ENCODE measurements at regions not wholly inside any gene's neighbourhood (a gene's known extent, or its start where the extent isn't known, plus 50 kb on each side); places are given as distances from the start of the nearest gene placed in this dataset.

DNA sequence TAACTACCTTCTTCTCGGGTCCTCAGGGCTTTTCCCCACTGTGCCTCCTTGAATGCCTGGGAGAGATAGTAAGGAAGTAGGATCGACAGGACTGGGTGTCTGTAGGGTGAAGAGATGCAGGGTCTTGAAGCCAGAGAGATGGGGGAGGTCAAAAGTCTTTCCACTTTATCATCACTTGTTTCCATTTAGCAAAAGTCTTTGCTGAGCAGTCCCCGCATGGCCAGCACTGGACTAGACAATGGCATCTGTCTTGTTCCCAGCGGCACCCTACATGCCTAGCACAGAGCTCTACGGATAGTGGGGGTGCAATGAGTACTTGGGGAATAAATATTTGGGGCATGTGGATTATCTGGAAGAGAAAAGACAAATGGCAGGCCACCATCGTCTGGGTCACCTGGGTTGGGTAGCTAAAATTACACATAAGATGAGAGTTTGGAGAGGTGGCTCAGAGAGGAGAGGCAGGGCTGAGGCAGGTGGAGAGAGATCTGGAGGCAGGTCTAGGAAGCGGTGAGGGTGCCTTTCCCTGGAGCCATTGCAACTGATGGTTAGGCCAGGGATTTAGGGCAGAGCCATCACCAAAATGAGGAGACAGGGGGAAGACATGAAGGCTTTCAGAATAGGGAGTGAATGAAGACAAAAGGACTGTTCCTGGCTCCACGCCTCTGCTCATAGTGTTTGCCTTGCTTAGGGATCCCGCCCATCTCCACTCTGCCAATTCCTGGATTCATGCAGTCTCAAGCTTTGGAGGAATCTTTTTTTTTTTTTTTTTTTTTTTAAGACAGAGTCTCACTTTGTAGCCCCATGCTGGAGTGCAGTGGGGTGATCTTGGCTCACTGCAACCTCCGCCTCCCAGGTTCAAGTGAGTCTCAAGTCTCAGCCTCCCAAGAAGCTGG, 250.8 kb upstream of the KLF4 start:
- DNase-seq (ENCODE audit: low read depth), result no peak
- H3K4me3 ChIP-seq (ENCODE audit: low read depth, low read length), result no peak overlapping the region

DNA sequence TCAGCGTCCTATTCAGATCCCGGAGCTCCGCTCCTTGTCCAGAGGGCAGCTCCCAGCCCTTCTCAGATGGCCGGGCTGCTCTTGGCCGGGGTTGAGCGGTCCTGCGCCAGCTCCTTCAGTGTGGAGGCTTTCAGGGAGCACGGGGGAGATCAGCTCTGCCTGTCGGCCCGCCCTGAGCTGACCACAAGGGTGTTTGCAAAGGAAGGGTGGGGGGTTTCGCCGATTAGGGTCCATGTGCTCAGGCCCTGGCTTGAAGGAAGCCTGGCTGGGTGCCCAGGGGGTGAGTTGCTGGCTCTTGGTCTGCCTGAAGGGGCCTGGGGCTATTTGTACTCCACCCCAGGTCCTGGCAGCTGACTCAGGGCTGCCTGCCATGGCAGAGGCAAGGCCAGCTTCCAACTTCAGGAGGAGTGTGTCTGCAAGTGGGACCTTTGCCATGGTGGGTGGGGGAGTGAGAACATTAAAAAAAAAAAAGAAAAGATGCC, 250.1 kb upstream of the KLF4 start:
- no peak for DNase-seq (ENCODE audit: low read depth)
- no peak overlapping the region for H3K4me3 ChIP-seq (ENCODE audit: low read depth, low read length)

DNA sequence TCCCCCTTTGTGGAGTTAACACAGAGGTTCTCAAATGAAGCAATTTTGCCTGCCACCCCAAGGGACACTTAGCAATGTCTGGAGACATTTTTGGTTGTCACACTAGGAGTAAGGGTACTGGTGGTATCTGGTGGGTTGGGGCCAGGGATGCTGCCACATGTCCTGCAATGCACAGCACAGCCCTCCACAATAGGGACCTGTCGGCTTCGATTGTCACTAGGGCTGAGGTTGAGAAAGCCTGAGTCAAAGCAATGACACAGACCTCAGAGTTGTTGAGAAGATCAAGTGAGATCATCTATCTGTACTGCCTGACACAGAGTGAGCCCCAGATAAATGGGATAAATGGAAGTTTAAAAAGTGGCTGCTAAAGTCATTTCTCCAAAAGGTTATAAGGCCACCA, 249.2 kb upstream of the KLF4 start:
- no peak for DNase-seq (ENCODE audit: low read depth)
- no peak overlapping the region for H3K4me3 ChIP-seq (ENCODE audit: low read depth, low read length)

DNA sequence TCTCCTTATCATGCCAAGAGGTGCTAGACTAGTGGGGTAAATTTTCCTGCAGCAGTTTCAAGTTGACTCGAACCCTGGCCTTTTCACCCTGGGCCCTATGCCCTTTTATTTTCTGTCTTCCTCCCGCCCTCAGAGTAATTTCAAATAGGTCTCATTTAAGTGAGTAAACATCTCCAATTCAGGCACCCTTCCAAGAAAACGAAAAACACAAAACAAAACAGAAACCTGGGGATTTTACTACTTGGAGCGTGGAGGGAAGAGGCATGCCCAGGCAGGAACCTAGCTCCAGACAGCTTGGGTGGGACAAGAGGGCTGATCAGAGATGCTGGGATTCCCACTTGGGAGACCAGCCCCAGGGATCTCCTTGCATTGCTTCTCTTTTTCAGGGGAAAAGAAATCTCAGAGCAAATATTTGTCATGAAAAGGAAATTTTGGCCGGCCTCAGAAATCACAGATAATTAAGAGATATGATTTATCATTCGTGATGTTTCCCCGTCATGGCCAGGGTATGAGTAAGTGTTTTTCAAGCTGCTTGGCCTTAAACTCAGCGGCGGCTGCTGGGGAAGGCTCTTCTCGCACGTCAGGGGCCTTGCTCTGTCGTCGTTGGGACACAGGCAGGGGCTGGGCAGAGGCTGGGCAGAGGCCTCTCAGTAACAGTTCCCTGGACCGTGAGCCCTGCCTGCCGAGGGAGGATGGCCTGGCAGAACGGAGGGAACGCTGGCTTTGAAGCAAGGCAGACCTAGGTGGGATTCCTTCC, 248.6 kb upstream of the KLF4 start:
- DNase-seq (ENCODE audit: low read depth), result peak; percentile 86
- no peak overlapping the region for H3K4me3 ChIP-seq (ENCODE audit: low read depth, low read length)

DNA sequence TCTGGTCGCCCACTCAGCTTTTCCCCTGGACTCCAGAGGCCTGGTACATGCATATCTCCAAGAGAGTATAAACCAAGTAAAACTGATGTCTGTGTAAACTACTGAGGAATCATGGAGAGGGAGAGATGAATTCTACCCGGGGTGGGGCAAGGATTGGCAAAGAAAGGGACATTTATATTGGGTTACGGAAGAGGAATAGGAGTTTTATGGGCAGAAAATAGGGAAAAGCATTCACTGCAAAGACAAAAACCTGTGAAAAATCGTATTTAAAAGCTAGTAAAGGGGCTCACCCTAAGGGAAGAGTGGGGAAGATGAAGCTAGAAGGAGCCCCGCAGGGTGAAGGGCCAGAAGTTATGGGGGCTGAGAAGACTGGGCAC, 248.0 kb upstream of the KLF4 start:
- no peak for DNase-seq (ENCODE audit: low read depth)
- H3K4me3 ChIP-seq (ENCODE audit: low read depth, low read length), result no peak overlapping the region

DNA sequence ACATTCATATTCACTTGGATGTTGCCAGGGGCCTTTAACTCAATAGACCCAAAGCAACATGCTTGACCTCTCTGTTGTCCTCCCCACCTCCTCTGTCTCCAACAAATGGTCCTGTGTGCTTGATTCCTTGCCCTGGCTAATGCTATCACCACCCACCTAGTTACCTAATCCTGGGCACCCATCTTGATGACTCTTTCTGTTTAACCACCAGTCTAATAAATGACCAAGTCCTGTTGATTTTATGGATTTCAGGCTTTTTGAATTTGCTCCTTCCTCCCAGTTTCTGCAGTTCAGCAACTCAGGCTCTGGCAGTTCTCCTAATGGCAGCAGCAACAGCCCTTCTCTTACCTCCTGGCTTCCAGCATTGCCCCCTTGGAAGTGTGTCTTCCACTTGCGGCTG, 246.3 kb upstream of the KLF4 start:
- no peak overlapping the region for H3K4me3 ChIP-seq (ENCODE audit: low read depth, low read length)
- no peak for DNase-seq (ENCODE audit: low read depth)

DNA sequence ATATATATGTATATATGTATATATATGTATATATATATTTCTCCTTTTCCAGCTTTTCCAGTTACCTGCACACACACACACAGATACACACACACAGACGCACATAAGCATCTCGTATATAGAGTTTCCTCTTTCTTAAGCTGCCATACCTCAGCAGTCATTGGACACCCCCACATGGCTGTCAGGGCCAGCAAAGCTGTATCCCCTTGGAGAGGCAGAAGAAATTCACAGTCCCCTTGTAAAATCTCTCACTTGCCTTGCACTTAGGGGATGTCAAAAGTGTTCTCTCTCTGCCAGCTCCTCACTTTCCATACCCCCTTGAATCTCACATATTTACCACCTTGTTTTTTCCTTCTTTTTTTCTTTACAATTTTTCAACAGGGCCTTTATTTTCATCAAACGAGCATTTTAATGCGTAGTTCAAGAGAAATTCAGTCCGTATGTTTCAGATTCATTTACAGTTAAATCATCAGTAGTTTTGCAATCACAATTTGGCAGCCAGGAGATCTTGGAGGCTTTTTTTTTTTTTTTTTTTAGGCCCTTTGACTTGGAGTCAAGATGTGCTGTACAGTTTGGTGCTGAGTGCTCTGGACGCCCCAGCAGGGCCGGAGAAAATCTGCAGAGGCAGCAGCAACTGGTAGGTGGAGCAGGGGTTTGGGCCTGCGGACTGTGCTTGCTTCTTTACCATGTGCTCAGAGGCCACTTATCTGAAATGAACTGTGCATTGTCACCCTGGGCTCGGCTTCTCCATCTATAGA, 244.9 kb upstream of the KLF4 start:
- DNase-seq (ENCODE audit: low read depth), result peak; percentile 78
- no peak overlapping the region for H3K4me3 ChIP-seq (ENCODE audit: low read depth, low read length)

DNA sequence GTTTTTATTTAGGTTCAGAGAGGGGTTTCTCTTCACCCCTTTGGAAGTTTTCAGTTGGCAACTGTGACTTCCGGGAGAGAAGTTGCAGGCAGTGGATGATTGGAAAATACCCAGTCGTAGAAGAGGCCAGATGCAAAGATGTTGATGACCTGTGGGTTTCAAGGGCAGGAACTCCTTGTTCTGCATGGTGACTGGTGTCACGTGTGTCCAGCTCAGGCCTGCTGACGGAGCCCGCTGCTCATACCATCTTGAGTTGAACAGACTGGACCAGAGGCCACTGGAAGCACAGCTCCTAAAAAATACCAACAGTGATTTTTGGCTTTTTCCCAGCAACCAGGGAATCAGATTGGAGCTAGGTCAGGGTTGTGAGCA, 243.9 kb upstream of the KLF4 start:
- no peak for DNase-seq (ENCODE audit: low read depth)
- peak overlapping the region; percentile 7 for H3K4me3 ChIP-seq (ENCODE audit: low read depth, low read length)

DNA sequence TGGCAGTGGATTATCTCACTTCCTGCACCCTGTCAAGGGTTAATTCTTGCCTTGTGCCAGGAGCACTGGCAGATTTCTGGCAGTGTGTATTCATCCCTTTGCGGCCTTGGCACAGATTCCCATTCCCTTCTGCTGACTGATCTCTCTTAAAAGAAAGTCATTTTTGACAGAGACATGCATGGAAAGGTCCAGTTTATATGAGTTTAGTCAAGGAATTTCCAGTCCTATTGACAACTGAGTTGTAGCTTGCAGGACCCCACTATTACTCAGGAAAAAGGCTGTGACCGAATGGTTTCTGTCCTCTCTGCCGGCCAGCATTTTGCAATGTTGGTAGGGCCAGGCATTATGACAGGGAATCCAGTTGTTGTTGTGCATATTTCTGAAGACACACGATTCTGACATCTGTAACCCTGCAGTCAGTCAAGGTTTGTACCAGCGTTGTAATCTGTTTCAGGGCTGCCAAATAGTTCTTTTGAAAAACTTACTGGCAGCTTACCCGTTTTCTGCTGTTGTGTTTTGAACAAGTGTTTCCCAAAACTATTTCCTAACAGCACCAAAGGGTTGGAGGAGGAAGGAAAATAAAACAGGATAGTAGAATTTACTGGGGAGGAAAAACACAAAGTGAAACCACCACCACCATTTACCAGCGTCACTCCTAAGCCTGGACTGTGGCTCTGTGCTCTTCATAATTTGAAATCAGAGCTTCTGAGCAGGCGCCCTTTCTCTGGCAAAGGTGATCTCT, 243.4 kb upstream of the KLF4 start:
- DNase-seq (ENCODE audit: low read depth), result no peak
- peak overlapping the region; percentile 7 for H3K4me3 ChIP-seq (ENCODE audit: low read depth, low read length)

DNA sequence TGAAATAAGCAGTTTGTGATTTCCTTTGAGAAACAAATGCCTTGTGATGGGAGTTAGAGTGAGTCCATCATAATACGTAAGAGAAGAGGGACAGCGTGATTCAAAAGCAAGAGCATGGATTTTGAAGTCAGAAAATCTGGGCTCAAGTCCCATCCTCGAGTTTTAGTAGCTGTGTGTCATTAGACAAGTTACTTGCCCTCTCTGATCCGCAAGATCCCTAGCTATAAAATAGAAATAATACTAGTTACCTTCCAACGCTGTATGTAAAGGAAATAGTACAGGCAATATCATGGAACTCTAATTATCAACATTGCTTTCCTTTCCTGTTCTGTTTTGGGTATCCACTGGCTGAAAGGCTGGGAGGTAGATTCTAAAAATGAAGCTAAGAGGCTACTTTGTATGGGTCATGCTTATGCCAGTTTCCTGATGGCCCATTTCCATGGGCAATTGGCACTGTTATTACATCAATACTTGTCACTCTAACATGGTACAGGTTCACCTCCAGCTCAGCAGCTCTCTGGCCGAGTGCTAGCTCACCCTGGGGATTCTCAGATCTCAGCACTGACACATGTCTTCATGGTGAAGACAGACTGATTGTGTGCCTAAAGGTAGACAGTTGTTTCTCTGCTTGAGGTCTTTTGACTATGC, 241.7 kb upstream of the KLF4 start:
- no peak for DNase-seq (ENCODE audit: low read depth)
- no peak overlapping the region for H3K4me3 ChIP-seq (ENCODE audit: low read depth, low read length)

DNA sequence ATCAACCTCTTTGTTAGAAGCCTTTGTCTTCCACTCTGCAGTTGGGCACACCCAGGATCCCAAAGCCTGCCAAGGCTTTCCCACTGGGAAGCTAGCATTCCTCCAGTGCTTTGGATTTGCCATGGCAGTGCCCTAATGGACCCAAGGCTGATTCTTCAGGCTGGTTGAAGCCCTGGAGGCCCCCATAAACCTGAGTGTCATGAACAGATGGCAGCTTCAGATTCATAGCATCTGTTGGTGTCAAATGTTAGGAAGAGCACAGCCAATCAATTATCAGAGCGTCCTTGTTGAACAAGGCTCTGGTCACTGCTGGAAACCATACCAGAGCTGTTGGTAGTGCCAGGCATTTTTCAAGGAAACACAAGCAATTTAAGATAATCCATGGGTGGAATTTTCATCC, 241.1 kb upstream of the KLF4 start:
- no peak for DNase-seq (ENCODE audit: low read depth)
- H3K4me3 ChIP-seq (ENCODE audit: low read depth, low read length), result no peak overlapping the region

DNA sequence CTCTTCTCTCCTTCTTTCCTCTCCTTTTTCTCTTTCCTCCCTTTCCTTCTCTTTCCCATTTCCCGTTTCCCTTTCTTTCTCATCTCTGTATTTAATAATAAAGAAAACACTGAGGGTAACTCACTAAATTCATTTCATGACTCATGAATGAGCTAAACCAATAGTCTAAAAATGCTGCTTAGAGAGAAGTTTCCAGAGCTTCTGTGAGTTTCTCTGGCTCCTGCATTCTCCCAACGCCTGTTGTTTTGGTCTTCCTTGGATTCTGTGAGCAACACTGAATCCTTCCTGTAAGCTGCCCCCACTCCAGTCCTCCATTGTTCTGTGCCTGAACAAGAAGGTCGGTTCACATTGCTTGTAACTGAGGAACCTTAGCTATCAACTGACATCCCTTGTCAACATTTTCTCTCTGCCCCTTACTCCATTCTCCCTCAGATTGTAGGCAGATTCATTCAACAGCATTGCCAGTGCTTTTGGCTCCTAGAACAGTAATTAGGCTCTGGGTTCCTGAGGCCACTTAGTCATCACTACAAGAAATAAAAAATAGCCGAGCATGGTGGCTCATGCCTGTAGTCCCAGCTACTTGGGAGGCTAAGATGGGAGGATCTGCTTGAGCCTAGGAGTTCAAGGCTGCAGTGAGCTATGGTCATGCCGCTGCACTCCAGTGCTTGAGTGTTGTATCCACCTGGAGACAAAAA, 237.7 kb upstream of the KLF4 start:
- DNase-seq (ENCODE audit: low read depth), result no peak

DNA sequence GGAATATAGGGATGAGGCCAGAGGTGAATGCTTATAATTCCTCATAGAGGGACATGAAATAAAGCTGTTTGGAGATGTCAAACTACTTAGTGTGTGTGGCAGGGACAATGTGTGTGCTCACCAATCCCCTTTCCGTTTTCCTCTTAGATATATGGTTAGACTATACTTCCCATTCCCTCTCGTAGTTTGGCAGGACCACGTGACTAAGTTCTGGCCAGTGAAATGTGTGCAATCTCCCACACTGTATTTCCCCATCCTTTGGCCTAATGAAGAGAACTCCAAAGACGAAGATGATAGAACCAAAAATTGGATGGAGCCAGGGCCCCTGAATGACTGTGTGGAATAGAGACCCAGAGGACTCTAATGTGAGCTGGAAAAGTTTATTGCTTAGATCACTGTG, 233.4 kb upstream of the KLF4 start:
- H3K4me3 ChIP-seq (ENCODE audit: low read depth, low read length), result no peak overlapping the region
- DNase-seq (ENCODE audit: low read depth), result no peak

More for the DNA sequence above, 237.7 kb upstream of the KLF4 start:
- H3K4me3 ChIP-seq (ENCODE audit: low read depth, low read length), result no peak overlapping the region

DNA sequence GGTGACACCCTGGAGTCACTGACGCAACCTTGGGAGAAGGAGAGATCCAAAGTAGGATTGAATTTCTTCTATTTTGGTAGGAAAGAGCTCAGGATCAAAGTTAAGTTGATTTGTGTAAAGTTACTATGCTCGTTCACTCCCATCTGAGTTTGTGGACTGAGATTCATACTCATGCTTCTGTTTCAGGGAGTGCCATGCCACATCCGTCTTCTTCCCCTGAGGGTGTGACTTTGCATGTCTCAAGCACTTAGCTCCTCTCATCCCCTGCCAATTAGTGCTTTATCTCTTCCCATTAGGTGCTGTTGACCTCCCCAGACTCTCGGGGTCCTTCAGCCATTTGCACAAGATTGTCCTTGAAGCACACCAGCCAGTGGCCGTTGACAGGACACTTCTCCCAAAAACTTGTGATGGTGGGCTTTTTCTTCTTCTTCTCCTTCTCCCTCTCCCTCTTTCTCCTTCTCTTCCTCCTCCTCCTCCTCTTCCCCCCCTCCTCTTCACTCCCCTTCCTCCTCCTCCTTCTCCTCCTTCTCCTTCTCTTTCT, 232.2 kb upstream of the KLF4 start:
- no peak for DNase-seq (ENCODE audit: low read depth)
- H3K4me3 ChIP-seq (ENCODE audit: low read depth, low read length), result no peak overlapping the region

DNA sequence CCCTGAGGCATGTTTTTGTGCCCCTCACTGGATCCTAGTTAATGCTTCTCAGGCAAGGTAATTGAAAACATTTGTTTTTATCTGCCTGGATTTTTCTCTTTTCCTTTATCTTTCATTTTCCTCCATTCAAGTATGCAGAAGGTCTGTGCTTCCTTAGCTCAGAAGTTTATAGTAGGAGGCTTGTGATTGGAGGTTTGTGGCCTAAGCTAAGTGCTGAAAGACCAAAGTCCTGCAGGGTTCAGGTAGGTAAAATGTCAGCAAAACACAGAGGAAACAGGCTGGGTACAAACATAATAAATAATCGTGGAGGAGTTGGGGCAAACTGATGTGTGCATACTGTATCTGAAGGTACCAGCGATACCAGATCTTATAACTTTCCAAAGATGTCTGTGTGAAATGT, 230.9 kb upstream of the KLF4 start:
- no peak overlapping the region for H3K4me3 ChIP-seq (ENCODE audit: low read depth, low read length)
- no peak for DNase-seq (ENCODE audit: low read depth)

DNA sequence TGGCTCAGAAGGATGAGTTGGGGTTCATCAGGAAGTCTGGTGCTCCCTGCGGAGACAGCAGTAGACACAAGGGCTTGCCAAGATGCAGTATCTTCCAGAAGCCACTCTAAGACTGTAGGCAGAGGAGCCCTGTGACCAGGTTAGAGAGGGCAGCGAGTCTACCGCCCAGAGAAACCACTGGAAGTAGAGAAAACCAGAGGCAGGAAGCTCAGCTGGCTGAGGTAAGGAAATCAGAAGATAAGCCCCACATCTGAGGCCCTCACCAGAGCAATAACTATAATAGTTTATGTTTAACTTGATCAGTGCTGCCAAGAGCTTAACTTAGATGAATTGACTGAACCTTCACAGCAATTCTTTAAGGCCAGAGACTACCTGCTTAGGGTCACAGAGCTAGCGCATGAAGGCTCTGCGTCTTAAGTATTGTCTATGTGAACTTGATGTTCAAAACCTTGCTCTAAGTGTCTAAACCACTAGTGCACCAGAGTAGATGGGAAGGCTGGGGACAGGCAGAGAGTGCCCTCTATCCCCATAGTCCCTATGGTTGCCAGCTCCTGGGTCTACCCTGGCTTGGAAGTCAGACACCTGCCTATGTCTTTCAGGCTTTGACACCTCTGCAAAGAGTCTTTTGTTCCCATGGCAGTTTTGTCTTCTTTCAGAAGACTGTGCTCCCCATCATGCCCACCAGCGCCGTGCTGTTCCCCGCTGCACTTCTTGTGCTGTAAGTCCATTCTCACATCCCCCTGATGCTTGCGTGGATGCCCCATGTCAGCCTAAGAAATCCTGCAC, 228.2 kb upstream of the KLF4 start:
- H3K4me3 ChIP-seq (ENCODE audit: low read depth, low read length), result no peak overlapping the region
- DNase-seq (ENCODE audit: low read depth), result no peak

DNA sequence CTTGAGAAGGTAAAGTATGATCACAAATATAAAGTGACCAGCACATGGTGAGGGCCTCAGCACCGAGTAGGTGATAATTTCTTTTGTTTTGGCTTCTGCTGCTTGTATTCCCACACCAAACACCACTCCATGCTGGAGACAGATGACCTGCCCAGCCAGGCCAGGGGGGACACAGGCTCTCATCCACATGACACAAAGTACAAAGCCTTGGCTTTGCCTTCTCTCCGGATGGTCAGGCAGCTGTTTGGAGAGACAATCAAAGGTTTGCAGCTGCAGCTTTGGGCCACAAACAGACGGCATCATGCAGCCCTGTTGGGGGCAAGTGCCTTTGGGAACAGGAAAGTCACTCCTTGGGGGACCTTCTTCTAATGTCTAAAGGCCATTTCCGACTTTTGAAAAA, 226.2 kb upstream of the KLF4 start:
- no peak for DNase-seq (ENCODE audit: low read depth)
- H3K4me3 ChIP-seq (ENCODE audit: low read depth, low read length), result no peak overlapping the region

Measured in skeletal muscle cell (primary cell).